OCI-LY7 (cell line): ENCODE measurements at regions not wholly inside any gene's neighbourhood (a gene's known extent, or its start where the extent isn't known, plus 50 kb on each side); places are given as distances from the start of the nearest gene placed in this dataset.

Experiments used
- BruUV-seq: library from RNA; stranded (reverse); fragments of 400-500 nt; replicated peaks from 2 replicates; lab custom pipeline; 2021; lab: Mats Ljungman, UMichigan
- CTCF ChIA-PET: fragments of 300-600 bp; sonication (Branson Sonifier 250); formaldehyde crosslinking; loops from one replicate; lab custom pipeline; 2022; ENCODE audit warnings: antibody characterized with exemption; ENCODE audit not compliant: unreplicated experiment; lab: Charles Lee
- POLR2A ChIA-PET: fragments of 300-600 bp; sonication (Branson Sonifier 250); formaldehyde crosslinking; loops from one replicate; lab custom pipeline; 2022; ENCODE audit warnings: antibody characterized with exemption; lab: Charles Lee
- DNase-seq: peaks from one replicate; pipeline ENCODE4 v3.0.0-alpha.2; 2015; ENCODE audit warnings: low spot score
- H2AFZ ChIP-seq: fragments of 200-600 bp; sonication (generic), shearing (Covaris generic); 2 replicates; pipeline ENCODE4 v1.6.1; 2014; ENCODE audit warnings: mild to moderate bottlenecking, antibody characterized with exemption, low read length, moderate library complexity
- H3K27ac ChIP-seq: fragments of 200-600 bp; sonication (generic); 2 replicates; pipeline ENCODE4 v1.5.1; 2014; ENCODE audit warnings: mixed run types, low read depth, mild to moderate bottlenecking, moderate library complexity, low read length, inconsistent platforms; ENCODE audit not compliant: poor library complexity, severe bottlenecking
- H3K36me3 ChIP-seq: fragments of 200-600 bp; sonication (generic); 2 replicates; pipeline ENCODE4 v1.6.1; 2014; ENCODE audit warnings: mild to moderate bottlenecking, antibody characterized with exemption, low read length, moderate library complexity, mixed read lengths; ENCODE audit not compliant: insufficient read depth
- H3K4me1 ChIP-seq: fragments of 200-600 bp; sonication (generic); 2 replicates; pipeline ENCODE4 v1.5.1; 2014; ENCODE audit warnings: mild to moderate bottlenecking, low read length; ENCODE audit not compliant: insufficient read depth, poor library complexity, severe bottlenecking
- H3K4me2 ChIP-seq: fragments of 200-600 bp; sonication (generic); 2 replicates; pipeline ENCODE4 v1.6.1; 2014; ENCODE audit warnings: mild to moderate bottlenecking, low read length
- H3K4me3 ChIP-seq: fragments of 200-600 bp; sonication (generic); 2 replicates; pipeline ENCODE4 v1.5.1; 2014; ENCODE audit warnings: mild to moderate bottlenecking, low read depth, low read length; ENCODE audit not compliant: poor library complexity, severe bottlenecking
- H3K79me2 ChIP-seq: fragments of 200-600 bp; sonication (generic); 2 replicates; pipeline ENCODE4 v1.6.1; 2016; ENCODE audit warnings: low read depth, mild to moderate bottlenecking, low read length, moderate library complexity, mixed read lengths; ENCODE audit not compliant: insufficient read depth
- H3K9me2 ChIP-seq: fragments of 200-600 bp; sonication (generic); 2 replicates; pipeline ENCODE4 v1.6.1; 2016; ENCODE audit warnings: mild to moderate bottlenecking, low read length, mixed read lengths; ENCODE audit not compliant: insufficient read depth
- H3K9me3 ChIP-seq: fragments of 200-600 bp; sonication (generic); 2 replicates; pipeline ENCODE4 v1.6.1; 2014; ENCODE audit warnings: mild to moderate bottlenecking, mixed run types, low read length, mixed read lengths
- H4K20me1 ChIP-seq: fragments of 200-600 bp; sonication (generic); 2 replicates; pipeline ENCODE4 v1.6.1; 2014; ENCODE audit warnings: mild to moderate bottlenecking, antibody characterized with exemption, low read length, moderate library complexity, mixed read lengths; ENCODE audit not compliant: insufficient read depth
- EZH2phosphoT487 ChIP-seq: fragments of 200-600 bp; sonication (generic); IDR thresholded peaks from 2 replicates; pipeline ENCODE4 v1.6.1; 2018; ENCODE audit warnings: low read depth, borderline replicate concordance, mild to moderate bottlenecking, mixed run types, antibody characterized with exemption, low read length, moderate library complexity, mixed read lengths
- intact Hi-C: fragments of 100-400 bp; cut with micrococcal nuclease; formaldehyde crosslinking; loops from one replicate; pipeline ENCODE4 v1.10.0; 2022; ENCODE audit not compliant: unreplicated experiment
- TF ChIP-seq, protein P1 (sequence below): fragments of 200-600 bp; sonication (generic); conservative IDR thresholded peaks from 2 replicates; pipeline ENCODE4 v1.5.1; 2014; ENCODE audit warnings: mild to moderate bottlenecking, antibody characterized with exemption, low read length, moderate library complexity, mixed read lengths

DNA sequence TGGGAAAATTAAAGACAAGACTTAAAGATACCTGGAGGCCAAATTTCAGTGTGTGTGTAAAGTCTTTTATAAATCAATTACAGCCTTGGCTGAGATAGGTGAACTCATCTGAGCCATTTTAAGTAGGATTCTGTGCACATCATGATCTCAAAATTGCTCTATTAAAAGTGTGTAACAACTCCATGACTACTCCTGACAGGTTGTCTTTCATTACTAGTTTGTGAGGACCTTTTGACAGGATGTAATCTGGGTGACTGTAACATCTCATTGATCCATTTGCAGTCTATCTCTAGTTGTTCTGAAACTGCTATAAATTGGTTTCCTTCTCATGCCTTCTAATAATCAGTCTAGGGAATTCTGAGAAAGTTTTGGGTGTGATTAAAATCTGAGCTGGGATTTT is 753.3 kb downstream of the SLITRK5 start:
- Histone ChIP-seq H3K4me1 (no peaks in the 10 kb centered on the region), H3K4me3 (no peak overlapping the region), H3K9me3 (no peaks in the 10 kb centered on the region), H3K9me2 (no peaks in the 10 kb centered on the region), H2AFZ (no peak overlapping the region), H3K79me2 (no peaks in the 10 kb centered on the region), H3K27ac (no peak overlapping the region), H3K36me3 (no peaks in the 10 kb centered on the region), H4K20me1 (no peaks in the 10 kb centered on the region), H3K4me2 (no peak overlapping the region)
- POLR2A ChIA-PET: interaction anchor here (0.9 to 1.0 kb wide), 2 partner anchors 14 to 16 kb away, joined by 3 read pairs; no protein-coding TSS in a partner anchor
- no TSS peak for BruUV-seq
- no peak for TF ChIP-seq EZH2phosphoT487
- TF ChIP-seq, protein P1, sequence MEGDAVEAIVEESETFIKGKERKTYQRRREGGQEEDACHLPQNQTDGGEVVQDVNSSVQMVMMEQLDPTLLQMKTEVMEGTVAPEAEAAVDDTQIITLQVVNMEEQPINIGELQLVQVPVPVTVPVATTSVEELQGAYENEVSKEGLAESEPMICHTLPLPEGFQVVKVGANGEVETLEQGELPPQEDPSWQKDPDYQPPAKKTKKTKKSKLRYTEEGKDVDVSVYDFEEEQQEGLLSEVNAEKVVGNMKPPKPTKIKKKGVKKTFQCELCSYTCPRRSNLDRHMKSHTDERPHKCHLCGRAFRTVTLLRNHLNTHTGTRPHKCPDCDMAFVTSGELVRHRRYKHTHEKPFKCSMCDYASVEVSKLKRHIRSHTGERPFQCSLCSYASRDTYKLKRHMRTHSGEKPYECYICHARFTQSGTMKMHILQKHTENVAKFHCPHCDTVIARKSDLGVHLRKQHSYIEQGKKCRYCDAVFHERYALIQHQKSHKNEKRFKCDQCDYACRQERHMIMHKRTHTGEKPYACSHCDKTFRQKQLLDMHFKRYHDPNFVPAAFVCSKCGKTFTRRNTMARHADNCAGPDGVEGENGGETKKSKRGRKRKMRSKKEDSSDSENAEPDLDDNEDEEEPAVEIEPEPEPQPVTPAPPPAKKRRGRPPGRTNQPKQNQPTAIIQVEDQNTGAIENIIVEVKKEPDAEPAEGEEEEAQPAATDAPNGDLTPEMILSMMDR: no peak
- CTCF ChIA-PET: no interaction called here
- intact Hi-C loops: no loop called here
- no peak for DNase-seq

DNA sequence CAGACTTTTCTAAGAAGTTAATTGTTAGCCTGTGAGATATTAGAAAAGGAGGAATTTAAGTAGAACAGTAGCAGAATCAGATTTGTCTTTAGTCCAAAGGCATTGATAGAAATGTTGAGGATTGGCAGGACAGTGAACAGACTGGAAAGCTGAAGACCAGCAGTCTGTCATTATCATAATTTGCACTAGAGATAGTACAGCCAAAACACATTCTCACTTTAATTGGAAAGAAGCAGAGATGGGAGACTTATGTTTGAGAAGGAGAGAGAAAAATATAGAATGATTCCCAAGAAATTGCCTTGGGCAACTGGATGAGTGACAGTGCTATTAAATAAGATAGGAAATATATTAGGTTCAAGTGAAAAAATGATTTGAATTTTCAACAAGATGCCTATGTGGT is 755.5 kb downstream of the SLITRK5 start:
- TF ChIP-seq, protein P1: no peak
- no peak for TF ChIP-seq EZH2phosphoT487
- no peak overlapping the region for H2AFZ ChIP-seq
- no peak overlapping the region for H3K4me3 ChIP-seq
- H3K79me2 ChIP-seq: no peaks in the 10 kb centered on the region
- H3K9me3 ChIP-seq: no peaks in the 10 kb centered on the region
- H3K4me1 ChIP-seq: no peaks in the 10 kb centered on the region
- POLR2A ChIA-PET: interaction anchor here (0.6 kb wide), 1 partner anchor 722 kb away, joined by 3 read pairs; no protein-coding TSS in a partner anchor
- intact Hi-C loops: no loop called here
- H3K4me2 ChIP-seq: no peak overlapping the region
- CTCF ChIA-PET: no interaction called here
- no peaks in the 10 kb centered on the region for H3K9me2 ChIP-seq
- BruUV-seq: no TSS peak
- DNase-seq: no peak
- H4K20me1 ChIP-seq: no peaks in the 10 kb centered on the region
- no peaks in the 10 kb centered on the region for H3K36me3 ChIP-seq
- no peak overlapping the region for H3K27ac ChIP-seq

DNA sequence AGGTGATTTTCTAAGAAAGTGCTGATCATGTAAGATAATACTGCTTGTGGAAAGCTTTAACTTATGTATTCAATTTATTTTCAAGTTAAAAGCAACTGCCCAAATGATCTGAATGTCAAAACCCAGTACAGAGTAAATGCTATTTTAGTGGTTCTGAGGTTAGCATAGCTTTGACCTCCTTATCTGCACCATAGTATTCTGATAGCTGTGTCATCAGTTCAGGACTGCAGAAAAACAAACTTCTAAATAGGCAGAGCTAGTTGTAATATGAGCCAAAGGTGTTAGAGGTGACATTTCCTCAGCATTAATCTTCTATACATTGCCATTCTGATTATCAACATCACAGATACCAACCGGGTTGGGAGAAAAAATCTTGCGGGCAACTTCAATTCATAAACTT is 758.7 kb downstream of the SLITRK5 start:
- TF ChIP-seq EZH2phosphoT487: no peak
- TF ChIP-seq, protein P1: no peak
- H3K36me3 ChIP-seq: no peaks in the 10 kb centered on the region
- H3K4me2 ChIP-seq: no peak overlapping the region
- ChIA-PET POLR2A (interaction anchor here (1.0 kb wide), 1 partner anchor 14 kb away, joined by 3 read pairs; no protein-coding TSS in a partner anchor), CTCF (no interaction called here)
- H3K4me1 ChIP-seq: no peaks in the 10 kb centered on the region
- no peak overlapping the region for H3K27ac ChIP-seq
- no peak overlapping the region for H3K4me3 ChIP-seq
- H3K9me2 ChIP-seq: no peaks in the 10 kb centered on the region
- DNase-seq: no peak
- no peaks in the 10 kb centered on the region for H3K9me3 ChIP-seq
- intact Hi-C loops: no loop called here
- H4K20me1 ChIP-seq: no peaks in the 10 kb centered on the region
- H2AFZ ChIP-seq: no peak overlapping the region
- no TSS peak for BruUV-seq
- H3K79me2 ChIP-seq: no peaks in the 10 kb centered on the region
